NB4 (cell line): ENCODE measurements at regions not wholly inside any gene's neighbourhood (a gene's known extent, or its start where the extent isn't known, plus 50 kb on each side); places are given as distances from the start of the nearest gene placed in this dataset.

Experiments
- DNase-seq: peaks from one replicate; pipeline ENCODE4 v3.0.0; 2010; ENCODE audit warnings: low read depth
- H3K4me3 ChIP-seq: one replicate; pipeline ENCODE4 v1.5.1; 2011; ENCODE audit warnings: mild to moderate bottlenecking, low read depth, low read length, moderate library complexity
- MYC ChIP-seq: IDR thresholded peaks from 2 replicates; pipeline ENCODE4 v1.6.1; 2011; ENCODE audit warnings: low read depth, low read length
- POLR2A ChIP-seq: IDR thresholded peaks from 2 replicates; pipeline ENCODE4 v1.6.1; 2011; ENCODE audit warnings: mild to moderate bottlenecking; ENCODE audit not compliant: insufficient read length; ENCODE audit errors: extremely low read depth
- TF ChIP-seq, protein P1 (sequence below): IDR thresholded peaks from 2 replicates; pipeline ENCODE4 v1.6.1; 2011; ENCODE audit warnings: low read depth, low read length
- TF ChIP-seq, protein P2 (sequence below): IDR thresholded peaks from one replicate; pipeline ENCODE4 v1.5.1; 2012; ENCODE audit warnings: low read depth, low read length

DNA sequence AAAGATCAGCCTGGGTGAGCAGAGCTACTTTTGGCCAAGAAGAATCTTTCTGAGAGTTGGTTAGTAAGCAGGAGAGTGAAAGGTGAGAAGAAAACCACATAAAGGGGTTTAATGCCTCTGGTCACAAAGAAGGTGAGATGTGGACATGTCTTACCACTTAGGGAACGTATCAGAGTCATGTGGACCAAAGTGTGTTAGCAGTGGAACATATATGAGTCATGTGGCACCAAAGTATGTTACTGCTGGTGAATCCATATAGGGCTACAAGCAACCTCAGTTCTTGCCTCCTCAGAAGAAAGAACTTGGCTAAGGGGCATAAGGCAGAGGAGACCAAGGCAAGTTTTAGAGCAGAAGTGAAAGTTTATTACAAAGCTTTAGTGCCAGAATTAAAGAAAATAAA lies 411.6 kb upstream of the NEGR1 start:
- H3K4me3 ChIP-seq = no peak overlapping the region
- TF ChIP-seq, protein P1, sequence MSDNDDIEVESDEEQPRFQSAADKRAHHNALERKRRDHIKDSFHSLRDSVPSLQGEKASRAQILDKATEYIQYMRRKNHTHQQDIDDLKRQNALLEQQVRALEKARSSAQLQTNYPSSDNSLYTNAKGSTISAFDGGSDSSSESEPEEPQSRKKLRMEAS = no peak
- TF ChIP-seq, protein P2, sequence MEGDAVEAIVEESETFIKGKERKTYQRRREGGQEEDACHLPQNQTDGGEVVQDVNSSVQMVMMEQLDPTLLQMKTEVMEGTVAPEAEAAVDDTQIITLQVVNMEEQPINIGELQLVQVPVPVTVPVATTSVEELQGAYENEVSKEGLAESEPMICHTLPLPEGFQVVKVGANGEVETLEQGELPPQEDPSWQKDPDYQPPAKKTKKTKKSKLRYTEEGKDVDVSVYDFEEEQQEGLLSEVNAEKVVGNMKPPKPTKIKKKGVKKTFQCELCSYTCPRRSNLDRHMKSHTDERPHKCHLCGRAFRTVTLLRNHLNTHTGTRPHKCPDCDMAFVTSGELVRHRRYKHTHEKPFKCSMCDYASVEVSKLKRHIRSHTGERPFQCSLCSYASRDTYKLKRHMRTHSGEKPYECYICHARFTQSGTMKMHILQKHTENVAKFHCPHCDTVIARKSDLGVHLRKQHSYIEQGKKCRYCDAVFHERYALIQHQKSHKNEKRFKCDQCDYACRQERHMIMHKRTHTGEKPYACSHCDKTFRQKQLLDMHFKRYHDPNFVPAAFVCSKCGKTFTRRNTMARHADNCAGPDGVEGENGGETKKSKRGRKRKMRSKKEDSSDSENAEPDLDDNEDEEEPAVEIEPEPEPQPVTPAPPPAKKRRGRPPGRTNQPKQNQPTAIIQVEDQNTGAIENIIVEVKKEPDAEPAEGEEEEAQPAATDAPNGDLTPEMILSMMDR = no peak
- TF ChIP-seq MYC (no peak), POLR2A (no peak)
- no peak for DNase-seq

DNA sequence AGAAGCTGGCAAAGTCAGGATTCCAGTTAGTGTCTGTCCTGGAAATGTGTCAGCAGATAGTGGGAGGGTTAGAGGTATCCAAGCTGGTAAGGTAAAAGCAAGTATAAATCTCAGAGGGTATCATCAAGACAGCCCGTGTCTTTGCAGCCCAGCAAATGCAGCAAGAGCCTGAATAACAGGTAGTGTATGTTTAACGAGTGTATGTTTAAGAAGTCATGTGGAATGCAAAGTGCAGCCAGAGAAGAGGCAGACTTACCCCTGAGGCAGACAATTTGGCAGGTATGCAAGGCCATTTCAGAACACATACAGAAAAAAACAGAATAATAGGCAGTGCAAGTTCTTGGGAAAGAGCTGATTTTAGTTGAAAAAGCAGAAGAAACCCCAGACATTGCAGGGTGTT lies 411.0 kb upstream of the NEGR1 start:
- DNase-seq = no peak
- no peak for TF ChIP-seq POLR2A
- TF ChIP-seq MYC = no peak
- TF ChIP-seq, protein P2 = no peak
- no peak overlapping the region for H3K4me3 ChIP-seq

DNA sequence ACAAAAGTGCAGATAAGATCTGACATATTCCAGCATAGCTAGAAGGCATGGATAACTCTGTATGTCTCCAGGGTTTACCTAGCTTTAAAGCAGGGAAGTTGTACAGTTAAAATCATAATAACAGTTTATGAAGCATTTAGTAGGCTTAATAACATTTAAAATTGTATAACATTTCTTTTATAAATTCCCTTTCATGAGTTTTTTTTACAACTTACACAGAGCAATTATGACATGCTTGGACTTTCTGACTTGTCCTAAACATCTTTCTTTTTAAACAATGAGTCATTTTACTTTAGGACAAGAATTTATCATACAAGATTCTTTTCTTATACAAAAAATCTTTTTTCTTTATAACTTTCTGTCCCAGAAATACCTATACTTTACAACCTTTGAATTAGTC lies 408.5 kb upstream of the NEGR1 start:
- DNase-seq = no peak
- H3K4me3 ChIP-seq = no peak overlapping the region
- TF ChIP-seq, protein P2 = no peak
- no peak for TF ChIP-seq MYC
- TF ChIP-seq, protein P1 = no peak
- TF ChIP-seq POLR2A = no peak

DNA sequence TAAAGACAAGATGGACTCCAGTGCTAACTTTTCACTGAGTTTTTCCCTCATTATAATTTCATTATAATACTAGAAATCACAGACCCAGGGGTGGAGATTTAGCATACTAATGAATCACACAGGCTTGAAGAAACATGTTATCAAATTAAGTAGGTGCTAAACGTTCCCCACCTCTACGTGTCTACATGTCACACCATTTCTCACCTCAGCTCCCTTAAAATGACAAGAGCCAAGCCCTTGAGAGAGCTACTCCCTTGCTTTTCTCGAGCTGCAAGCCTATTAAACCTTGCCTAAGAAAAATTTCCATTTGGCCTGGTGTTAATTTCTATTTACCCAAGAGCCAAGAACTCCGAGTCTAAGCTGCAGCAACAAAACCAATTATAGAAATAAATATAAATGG lies 396.3 kb upstream of the NEGR1 start:
- no peak overlapping the region for H3K4me3 ChIP-seq
- DNase-seq = no peak
- TF ChIP-seq, protein P2 = no peak
- TF ChIP-seq POLR2A (no peak), MYC (no peak)
- TF ChIP-seq, protein P1 = no peak

DNA sequence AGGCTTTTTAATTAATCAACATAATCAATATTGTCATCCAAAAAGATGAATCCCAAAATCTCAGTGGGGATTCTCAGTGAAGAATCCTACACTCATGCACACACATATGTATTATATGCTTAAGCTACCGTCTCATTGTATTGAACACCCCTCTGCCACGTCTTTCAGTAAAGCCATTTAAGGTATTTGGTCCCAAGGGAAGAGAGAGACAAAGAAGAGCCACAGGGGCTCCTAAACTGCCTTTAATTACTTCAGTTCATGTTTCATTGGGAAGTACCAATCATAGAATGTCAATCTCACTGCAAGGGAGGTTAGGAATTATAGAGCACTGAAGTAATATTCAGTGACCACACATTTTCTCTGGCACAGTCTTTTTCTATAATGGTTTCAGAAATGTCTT lies 388.6 kb upstream of the NEGR1 start:
- no peak overlapping the region for H3K4me3 ChIP-seq
- no peak for DNase-seq
- TF ChIP-seq, protein P1 = no peak
- TF ChIP-seq, protein P2 = no peak
- no peak for TF ChIP-seq POLR2A
- TF ChIP-seq MYC = no peak

DNA sequence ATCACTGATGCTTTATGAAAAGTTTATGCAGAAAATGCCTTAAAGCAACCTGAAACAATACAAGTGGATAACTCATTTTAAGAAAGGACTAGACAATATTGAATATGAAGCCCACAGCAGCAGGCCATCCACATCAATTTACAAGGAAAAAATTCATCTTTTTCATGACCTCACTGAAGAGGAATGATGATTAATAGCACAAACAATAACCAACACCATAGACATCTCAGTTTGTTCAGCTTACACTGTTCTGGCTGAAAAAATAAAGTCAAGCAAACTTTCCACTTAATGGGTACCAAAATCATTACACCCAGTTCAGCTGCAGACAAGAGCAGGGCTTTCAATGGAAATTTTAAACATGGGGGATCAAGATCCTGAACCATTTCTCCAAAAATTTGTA lies 380.6 kb upstream of the NEGR1 start:
- TF ChIP-seq, protein P1 = no peak
- TF ChIP-seq, protein P2 = no peak
- no peak for TF ChIP-seq POLR2A
- H3K4me3 ChIP-seq = no peak overlapping the region
- no peak for DNase-seq
